ENCODE measurements at regions not wholly inside any gene's neighbourhood (a gene's known extent, or its start where the extent isn't known, plus 50 kb on each side); places are given as distances from the start of the nearest gene placed in this dataset.
"Not testable (repeated sequence)": the region's sequence is repeated elsewhere in the genome, so short reads cannot be mapped to it uniquely, and the experiment has no call there.

- DNase-seq (ENCODE audit: low read depth in 4 of 4, low spot score in 3 of 4) = no peak
Observed at GRCh38 chr9:11141357-11141756, 528.6 kb upstream of the PTPRD start.

- no peak for DNase-seq (ENCODE audit: low read depth in 4 of 4, low spot score in 3 of 4)
Observed at GRCh38 chr9:11142965-11143738, 530.4 kb upstream of the PTPRD start.

GRCh38 chr9:11144746-11145145 lies 531.9 kb upstream of the PTPRD start:
- no peak for DNase-seq (ENCODE audit: low read depth in 4 of 4, low spot score in 3 of 4)

GRCh38 chr9:11148189-11148588 lies 535.4 kb upstream of the PTPRD start:
- DNase-seq (ENCODE audit: low read depth in 4 of 4, low spot score in 3 of 4) = no peak

GRCh38 chr9:11149065-11149464 lies 536.3 kb upstream of the PTPRD start:
- DNase-seq (ENCODE audit: low read depth in 4 of 4, low spot score in 3 of 4) = no peak

GRCh38 chr9:11158063-11158462 lies 545.3 kb upstream of the PTPRD start:
- no peak for DNase-seq (ENCODE audit: low read depth in 4 of 4, low spot score in 3 of 4)

- no peak for DNase-seq (ENCODE audit: low read depth in 4 of 4, low spot score in 3 of 4)
Observed at GRCh38 chr9:11158676-11159075, 545.9 kb upstream of the PTPRD start.

GRCh38 chr9:11159318-11159862 lies 546.6 kb upstream of the PTPRD start:
- DNase-seq (ENCODE audit: low read depth in 4 of 4, low spot score in 3 of 4) = no peak

- no peak for DNase-seq (ENCODE audit: low read depth in 4 of 4, low spot score in 3 of 4)
Observed at GRCh38 chr9:11163843-11164242, 551.0 kb upstream of the PTPRD start.

GRCh38 chr9:11182001-11182400 lies 569.2 kb upstream of the PTPRD start:
- no peak for DNase-seq (ENCODE audit: low read depth in 4 of 4, low spot score in 3 of 4)

- DNase-seq (ENCODE audit: low read depth in 4 of 4, low spot score in 3 of 4) = no peak
Observed at GRCh38 chr9:11190719-11191118, 577.9 kb upstream of the PTPRD start.

GRCh38 chr9:11192993-11193392 lies 580.2 kb upstream of the PTPRD start:
- no peak for DNase-seq (ENCODE audit: low read depth in 4 of 4, low spot score in 3 of 4)

GRCh38 chr9:11194246-11194645 lies 581.4 kb upstream of the PTPRD start:
- no peak for DNase-seq (ENCODE audit: low read depth in 4 of 4, low spot score in 3 of 4)

GRCh38 chr9:11196840-11197365 lies 584.1 kb upstream of the PTPRD start:
- DNase-seq (ENCODE audit: low read depth in 4 of 4, low spot score in 3 of 4) = not testable (repeated sequence)

- no peak for DNase-seq (ENCODE audit: low read depth in 4 of 4, low spot score in 3 of 4)
Observed at GRCh38 chr9:11199335-11199734, 586.5 kb upstream of the PTPRD start.

- no peak for DNase-seq (ENCODE audit: low read depth in 4 of 4, low spot score in 3 of 4)
Observed at GRCh38 chr9:11204521-11204920, 591.7 kb upstream of the PTPRD start.

GRCh38 chr9:11206925-11207324 lies 594.1 kb upstream of the PTPRD start:
- DNase-seq (ENCODE audit: low read depth in 4 of 4, low spot score in 3 of 4) = no peak

- DNase-seq (ENCODE audit: low read depth in 4 of 4, low spot score in 3 of 4) = peak in 1 of 4 donors; percentile 1
Observed at GRCh38 chr9:11233696-11234095, 620.9 kb upstream of the PTPRD start.

GRCh38 chr9:11235061-11235460 lies 622.3 kb upstream of the PTPRD start:
- no peak for DNase-seq (ENCODE audit: low read depth in 4 of 4, low spot score in 3 of 4)

GRCh38 chr9:11241779-11242178 lies 629.0 kb upstream of the PTPRD start:
- DNase-seq (ENCODE audit: low read depth in 4 of 4, low spot score in 3 of 4) = no peak

- DNase-seq (ENCODE audit: low read depth in 4 of 4, low spot score in 3 of 4) = no peak
Observed at GRCh38 chr9:11257992-11258391, 645.2 kb upstream of the PTPRD start.

- no peak for DNase-seq (ENCODE audit: low read depth in 4 of 4, low spot score in 3 of 4)
Observed at GRCh38 chr9:11269036-11269435, 656.2 kb upstream of the PTPRD start.
